Neural progenitor cell (in vitro differentiated cells): ENCODE measurements at regions not wholly inside any gene's neighbourhood (a gene's known extent, or its start where the extent isn't known, plus 50 kb on each side); places are given as distances from the start of the nearest gene placed in this dataset.

Experiments used
- DNase-seq: peaks from one replicate; pipeline ENCODE4 v3.0.0-alpha.2; 2016; ENCODE audit warnings: low spot score
- H2AFZ ChIP-seq: fragments of 200-600 bp; sonication (generic); replicated peaks from 2 replicates; pipeline ENCODE4 v1.6.1; 2016; ENCODE audit warnings: antibody characterized with exemption
- H3F3A ChIP-seq: fragments of 200-600 bp; sonication (generic); 2 replicates; pipeline ENCODE4 v1.6.1; 2016; ENCODE audit warnings: antibody characterized with exemption, low read depth
- H3K27ac ChIP-seq: fragments of 200-600 bp; sonication (generic); 2 replicates; pipeline ENCODE4 v1.5.1; 2016; ENCODE audit warnings: mild to moderate bottlenecking
- H3K27me3 ChIP-seq: fragments of 200-600 bp; sonication (generic); 2 replicates; pipeline ENCODE4 v1.6.1; 2016; ENCODE audit warnings: mild to moderate bottlenecking, moderate library complexity
- H3K36me3 ChIP-seq: fragments of 200-600 bp; sonication (generic); 2 replicates; pipeline ENCODE4 v1.5.1; 2016
- H3K4me1 ChIP-seq: fragments of 200-600 bp; sonication (generic); 2 replicates; pipeline ENCODE4 v1.6.1; 2016; ENCODE audit warnings: mixed run types
- H3K4me2 ChIP-seq: fragments of 200-600 bp; sonication (generic); 2 replicates; pipeline ENCODE4 v1.6.1; 2016
- H3K4me3 ChIP-seq: fragments of 200-600 bp; sonication (generic); 2 replicates; pipeline ENCODE4 v1.5.1; 2016
- H3K79me2 ChIP-seq: fragments of 200-600 bp; sonication (generic); 2 replicates; pipeline ENCODE4 v1.6.1; 2016; ENCODE audit warnings: low read depth
- H3K9ac ChIP-seq: fragments of 200-600 bp; sonication (generic); 2 replicates; pipeline ENCODE4 v1.6.1; 2016
- H3K9me3 ChIP-seq: fragments of 200-600 bp; sonication (generic); 2 replicates; pipeline ENCODE4 v1.5.1; 2016; ENCODE audit warnings: low read depth
- H4K20me1 ChIP-seq: fragments of 200-600 bp; sonication (generic); 2 replicates; pipeline ENCODE4 v1.6.1; 2016; ENCODE audit warnings: low read depth
- H3K27ac Mint-ChIP-seq: 3 replicates; pipeline ENCODE4 v1.8.0; 2021; ENCODE audit warnings: mixed read lengths
- H3K27me3 Mint-ChIP-seq: 2 replicates; pipeline ENCODE4 v1.8.0; 2022; ENCODE audit warnings: low read depth, mild to moderate bottlenecking, inconsistent platforms, moderate library complexity, mixed read lengths; ENCODE audit not compliant: insufficient read depth
- H3K36me3 Mint-ChIP-seq: 3 replicates; pipeline ENCODE4 v1.8.0; 2021; ENCODE audit warnings: mixed read lengths
- H3K4me1 Mint-ChIP-seq: 3 replicates; pipeline ENCODE4 v1.8.0; 2021; ENCODE audit warnings: mixed read lengths
- H3K4me3 Mint-ChIP-seq: 3 replicates; pipeline ENCODE4 v1.8.0; 2021; ENCODE audit warnings: mild to moderate bottlenecking, moderate library complexity, mixed read lengths
- H3K9me3 Mint-ChIP-seq: 3 replicates; pipeline ENCODE4 v1.8.0; 2020; ENCODE audit warnings: mixed read lengths
- CTCF ChIP-seq: fragments of 200-600 bp; sonication (generic); IDR thresholded peaks from 2 replicates; pipeline ENCODE4 v1.5.1; 2017; ENCODE audit warnings: antibody characterized with exemption, mild to moderate bottlenecking
- EZH2 ChIP-seq: fragments of 200-600 bp; sonication (generic); IDR thresholded peaks from 2 replicates; pipeline ENCODE4 v1.6.1; 2017; ENCODE audit warnings: antibody characterized with exemption, mild to moderate bottlenecking, moderate library complexity
- EZH2phosphoT487 ChIP-seq: fragments of 200-600 bp; sonication (generic); IDR thresholded peaks from 2 replicates; pipeline ENCODE4 v1.6.1; 2017; ENCODE audit warnings: antibody characterized with exemption

GRCh38 chr13:105702441-105702840 is 833.0 kb downstream of the EFNB2 start:
- H3K4me1 ChIP-seq: no peaks in the 10 kb centered on the region
- H3K27ac Mint-ChIP-seq: no peak overlapping the region
- no peaks in the 10 kb centered on the region for H3F3A ChIP-seq
- no peaks in the 10 kb centered on the region for H3K9me3 ChIP-seq
- no peaks in the 10 kb centered on the region for H3K36me3 ChIP-seq
- H3K9me3 Mint-ChIP-seq: peaks cover 2% of the 10 kb centered on the region
- TF ChIP-seq EZH2phosphoT487: no peak
- no peak for TF ChIP-seq EZH2
- TF ChIP-seq CTCF: no peak
- H3K4me3 Mint-ChIP-seq: no peak overlapping the region
- H2AFZ ChIP-seq: no peak overlapping the region
- no peaks in the 10 kb centered on the region for H3K79me2 ChIP-seq
- peaks cover 4% of the 10 kb centered on the region for H3K27me3 Mint-ChIP-seq
- H3K27ac ChIP-seq: no peak overlapping the region
- no peak overlapping the region for H3K9ac ChIP-seq
- no peak overlapping the region for H3K4me2 ChIP-seq
- H3K36me3 Mint-ChIP-seq: no peaks in the 10 kb centered on the region
- H3K4me1 Mint-ChIP-seq: no peaks in the 10 kb centered on the region
- DNase-seq: no peak
- no peak overlapping the region for H3K4me3 ChIP-seq
- no peaks in the 10 kb centered on the region for H4K20me1 ChIP-seq
- no peaks in the 10 kb centered on the region for H3K27me3 ChIP-seq

GRCh38 chr13:105692769-105693168 is 842.7 kb downstream of the EFNB2 start:
- H3K4me1 Mint-ChIP-seq: no peaks in the 10 kb centered on the region

GRCh38 chr13:105684216-105684615 is 851.2 kb downstream of the EFNB2 start:
- H4K20me1 ChIP-seq: no peaks in the 10 kb centered on the region
- no peak overlapping the region for H3K4me3 Mint-ChIP-seq
- TF ChIP-seq EZH2phosphoT487 (no peak), EZH2 (no peak), CTCF (no peak)
- H3K27ac ChIP-seq: no peak overlapping the region
- H3K9ac ChIP-seq: no peak overlapping the region
- DNase-seq: no peak
- H3K4me1 Mint-ChIP-seq: no peaks in the 10 kb centered on the region
- no peaks in the 10 kb centered on the region for H3K4me1 ChIP-seq
- H3K27ac Mint-ChIP-seq: no peak overlapping the region
- H3K36me3 Mint-ChIP-seq: no peaks in the 10 kb centered on the region
- H3K4me2 ChIP-seq: no peak overlapping the region
- H3K79me2 ChIP-seq: no peaks in the 10 kb centered on the region
- no peaks in the 10 kb centered on the region for H3K27me3 ChIP-seq
- H3K9me3 Mint-ChIP-seq: peaks cover 6% of the 10 kb centered on the region
- H3K4me3 ChIP-seq: no peak overlapping the region
- no peaks in the 10 kb centered on the region for H3F3A ChIP-seq
- no peak overlapping the region for H2AFZ ChIP-seq
- H3K27me3 Mint-ChIP-seq: peaks cover 4% of the 10 kb centered on the region
- H3K36me3 ChIP-seq: no peaks in the 10 kb centered on the region
- no peaks in the 10 kb centered on the region for H3K9me3 ChIP-seq

More at GRCh38 chr13:105692769-105693168, 842.7 kb downstream of the EFNB2 start:
- no peak overlapping the region for H3K4me2 ChIP-seq
- H3K27me3 ChIP-seq: no peaks in the 10 kb centered on the region
- no peak overlapping the region for H3K4me3 ChIP-seq
- H3K79me2 ChIP-seq: no peaks in the 10 kb centered on the region
- Mint-ChIP-seq H3K9me3 (peaks cover 9% of the 10 kb centered on the region), H3K4me3 (no peak overlapping the region), H3K36me3 (no peaks in the 10 kb centered on the region), H3K27ac (no peak overlapping the region), H3K27me3 (peaks cover 3% of the 10 kb centered on the region)
- TF ChIP-seq CTCF: no peak
- TF ChIP-seq EZH2phosphoT487: no peak
- no peak for TF ChIP-seq EZH2
- H3K27ac ChIP-seq: no peak overlapping the region
- no peaks in the 10 kb centered on the region for H3K9me3 ChIP-seq
- no peaks in the 10 kb centered on the region for H3F3A ChIP-seq
- no peak overlapping the region for H3K9ac ChIP-seq
- H3K4me1 ChIP-seq: no peaks in the 10 kb centered on the region
- no peaks in the 10 kb centered on the region for H3K36me3 ChIP-seq
- DNase-seq: no peak
- H2AFZ ChIP-seq: no peak overlapping the region
- H4K20me1 ChIP-seq: no peaks in the 10 kb centered on the region
